Fibroblast of skin of scalp (primary cell): ENCODE measurements at regions not wholly inside any gene's neighbourhood (a gene's known extent, or its start where the extent isn't known, plus 50 kb on each side); places are given as distances from the start of the nearest gene placed in this dataset.

Experiments
- DNase-seq: peaks from one replicate; pipeline ENCODE4 v3.0.0-alpha.2; 2013

DNA sequence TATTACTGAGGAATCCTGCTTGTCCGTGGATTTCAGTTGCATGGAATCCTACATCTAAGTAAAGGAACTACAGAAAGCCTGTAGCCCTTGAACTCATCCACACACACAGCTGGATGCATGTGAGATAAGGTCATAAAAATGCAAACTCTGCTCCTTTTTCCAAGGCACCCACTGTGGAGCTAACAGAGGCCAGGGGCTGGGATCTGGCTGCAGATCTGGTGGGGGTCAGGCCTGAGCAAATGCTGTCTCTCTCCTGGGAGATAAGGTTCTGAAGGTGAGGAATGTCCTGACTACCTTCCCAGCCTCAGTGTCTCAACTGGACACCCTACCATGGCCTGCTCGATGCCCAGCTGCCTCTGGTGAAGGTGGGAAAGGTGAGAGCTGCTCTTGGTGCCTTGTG, 321.5 kb downstream of the LRFN2 start:
- DNase-seq = no peak

DNA sequence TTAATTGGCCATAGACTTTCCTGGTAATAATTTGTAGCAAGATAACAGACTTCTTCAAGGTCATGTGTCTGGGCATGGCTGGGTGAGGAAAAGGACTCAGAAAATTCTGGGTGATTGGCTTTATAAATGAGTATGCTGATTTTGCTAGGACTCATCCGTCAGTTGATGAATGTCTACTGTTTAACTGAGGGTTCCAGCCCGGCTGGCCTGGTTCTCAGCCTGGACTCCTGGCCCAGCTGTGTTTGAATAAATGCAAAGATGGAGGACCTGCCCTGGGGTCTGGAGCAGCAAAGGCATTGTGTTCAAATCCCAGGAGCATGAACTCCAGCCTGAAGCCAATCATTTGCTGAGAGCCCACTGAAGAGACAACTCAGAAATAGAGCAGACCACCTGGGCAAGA, 323.2 kb downstream of the LRFN2 start:
- no peak for DNase-seq

DNA sequence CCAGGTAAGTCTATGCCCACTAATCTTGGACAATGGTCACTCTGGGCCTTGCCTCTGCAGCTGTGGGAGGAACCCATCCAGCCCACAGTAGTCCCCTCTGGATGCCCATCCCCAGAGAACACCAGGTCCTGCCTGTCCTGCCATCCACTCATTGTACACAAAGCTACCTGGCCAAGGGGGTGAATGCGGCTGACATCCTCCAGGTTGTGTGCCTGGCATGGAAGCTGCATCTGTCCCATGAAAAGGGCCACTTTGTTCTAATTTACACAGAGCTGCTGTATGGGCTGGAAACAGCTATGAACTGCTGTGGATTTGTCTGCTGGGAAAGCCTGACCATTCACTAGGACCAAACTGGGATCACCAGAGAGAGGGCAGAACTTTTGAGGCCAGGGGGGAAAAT, 324.8 kb downstream of the LRFN2 start:
- no peak for DNase-seq

DNA sequence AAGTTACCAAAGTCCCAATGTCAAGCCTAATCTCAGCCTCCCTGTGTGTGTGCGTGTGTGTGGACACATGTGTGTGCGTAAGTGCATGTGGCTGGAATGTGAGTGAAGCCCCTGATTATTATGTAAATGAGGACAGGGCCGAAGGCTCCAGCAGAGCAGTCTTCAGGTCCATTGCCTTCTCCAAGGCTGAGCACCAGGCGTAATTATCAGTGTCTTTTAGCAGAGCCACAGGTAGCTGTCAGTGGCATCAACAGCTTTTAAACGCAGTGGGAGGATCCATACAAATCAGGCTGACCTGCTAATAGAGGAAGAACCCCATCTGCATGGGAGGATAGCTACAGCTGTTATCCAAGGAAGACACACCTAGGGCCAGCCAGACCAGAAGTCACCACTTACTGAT, 324.3 kb upstream of the MOCS1 start:
- no peak for DNase-seq

DNA sequence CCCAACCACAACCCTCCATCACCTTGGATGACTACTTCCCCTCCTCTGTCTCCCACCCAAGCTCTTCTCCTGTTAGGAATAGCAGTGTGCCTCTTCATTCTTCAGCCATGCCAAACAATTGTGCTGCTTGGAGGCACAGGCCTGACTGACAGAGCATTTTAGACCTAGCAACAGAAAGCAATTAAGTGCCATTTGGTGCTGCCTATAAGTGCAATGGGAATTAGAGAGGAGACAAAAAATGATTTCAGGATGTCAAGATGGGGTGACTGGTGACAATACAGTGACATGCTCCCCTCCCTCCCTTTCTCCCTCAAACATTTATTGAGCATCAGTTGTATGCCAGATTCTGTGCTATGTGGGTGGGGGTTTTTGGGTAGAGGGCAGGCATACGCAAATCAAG, 322.6 kb upstream of the MOCS1 start:
- DNase-seq = no peak

DNA sequence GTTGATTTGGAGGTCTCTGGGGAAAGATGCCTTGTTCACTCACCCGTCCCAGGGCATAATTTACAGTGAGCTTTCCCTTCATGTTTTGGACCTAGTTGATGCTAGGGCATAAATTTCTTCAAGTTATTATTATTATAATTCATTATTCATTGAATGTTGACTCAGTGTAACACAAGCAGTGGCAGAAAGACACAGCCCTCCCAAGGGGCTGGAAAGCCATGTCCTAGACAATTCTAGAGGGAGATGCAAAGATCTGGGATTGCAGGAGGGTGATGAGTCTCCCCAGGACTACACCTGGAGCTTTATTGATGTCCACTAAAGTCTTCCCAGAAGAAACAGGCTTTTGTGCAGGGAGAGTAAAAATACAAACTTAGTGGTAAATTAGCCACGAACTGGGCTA, 322.0 kb upstream of the MOCS1 start:
- no peak for DNase-seq

DNA sequence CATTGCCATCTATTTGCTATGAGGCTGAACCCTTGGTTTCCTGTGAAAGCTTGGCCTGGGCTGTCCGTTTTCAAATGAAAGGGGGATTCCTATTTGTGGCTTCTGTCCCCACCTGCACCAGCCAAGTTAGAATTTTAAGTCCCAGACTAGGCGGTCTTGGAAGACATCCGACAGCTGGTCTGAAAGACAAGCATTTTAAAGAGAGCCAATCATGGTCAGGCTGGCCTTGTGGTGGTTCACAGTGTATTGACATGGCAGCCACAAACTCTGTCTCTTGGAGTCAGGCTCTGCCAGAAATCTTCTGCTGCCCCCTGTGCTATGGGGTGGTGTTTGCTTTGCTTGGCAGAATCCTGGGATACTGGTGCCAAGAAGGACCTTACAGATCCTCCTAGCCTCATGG, 319.2 kb upstream of the MOCS1 start:
- no peak for DNase-seq

DNA sequence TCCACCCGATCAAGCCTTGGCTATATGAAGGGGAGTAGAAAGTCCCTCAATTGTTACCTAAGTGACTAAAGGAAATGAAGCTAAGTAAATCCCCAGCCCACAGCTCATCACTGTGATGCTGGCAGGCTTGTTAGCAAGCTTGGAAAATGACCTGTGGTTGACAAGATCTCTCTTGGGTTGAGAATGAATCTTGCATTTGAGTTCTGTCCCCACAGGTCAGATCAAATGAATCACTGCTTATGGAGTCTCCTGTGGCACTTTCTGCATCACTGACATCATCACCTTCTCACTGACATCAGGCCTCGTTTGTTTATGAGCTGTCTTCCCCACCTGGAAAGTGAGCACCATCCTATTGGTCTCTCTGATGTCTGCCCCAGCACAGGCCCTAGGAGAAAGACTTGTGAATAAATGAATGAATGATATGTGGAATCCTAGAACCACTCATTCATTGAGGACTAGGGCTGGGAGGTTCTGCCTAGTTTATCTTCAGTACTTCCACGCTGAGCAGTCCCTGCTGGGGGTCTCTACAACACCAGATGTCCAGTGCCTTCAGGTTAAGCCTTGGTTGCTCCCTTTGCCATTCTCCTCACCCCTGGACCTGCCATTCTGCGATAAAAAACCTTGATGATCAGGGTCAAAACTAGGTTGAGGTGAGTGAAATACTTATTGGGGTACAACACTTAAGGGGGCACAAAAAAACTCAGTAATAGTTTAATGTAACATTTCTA, 318.4 kb upstream of the MOCS1 start:
- no peak for DNase-seq

DNA sequence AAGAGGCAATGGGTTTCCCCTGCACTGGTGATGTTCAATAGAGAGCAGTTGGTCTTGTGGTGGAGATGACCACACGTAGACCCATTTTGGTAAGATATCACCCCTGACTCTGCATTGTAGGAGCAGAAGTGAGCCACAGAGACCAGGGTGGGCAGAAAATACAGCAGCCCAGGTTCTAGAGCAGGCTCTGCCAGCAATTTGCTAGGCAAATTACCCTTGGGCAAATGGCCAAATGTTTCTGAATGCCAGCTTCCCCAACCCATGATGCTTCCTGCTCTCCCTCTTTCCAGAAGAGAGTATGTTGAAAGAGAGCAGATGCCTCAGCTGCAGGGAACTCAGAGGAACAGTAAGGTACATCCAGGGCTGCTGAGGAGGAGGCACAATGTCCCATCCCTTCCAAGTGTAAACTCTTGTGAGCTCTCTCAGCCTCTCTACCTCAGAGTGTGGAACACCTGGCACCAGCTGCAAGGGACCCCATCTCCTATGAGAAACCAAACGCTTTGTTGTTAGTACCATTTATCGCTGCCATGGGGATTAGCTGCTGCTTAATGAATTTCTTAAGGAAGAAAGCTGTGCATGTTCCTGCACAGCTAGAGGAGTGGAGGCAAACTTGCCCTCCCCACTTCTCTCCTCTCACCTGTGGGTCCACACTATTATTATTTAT, 317.5 kb upstream of the MOCS1 start:
- DNase-seq = no peak

DNA sequence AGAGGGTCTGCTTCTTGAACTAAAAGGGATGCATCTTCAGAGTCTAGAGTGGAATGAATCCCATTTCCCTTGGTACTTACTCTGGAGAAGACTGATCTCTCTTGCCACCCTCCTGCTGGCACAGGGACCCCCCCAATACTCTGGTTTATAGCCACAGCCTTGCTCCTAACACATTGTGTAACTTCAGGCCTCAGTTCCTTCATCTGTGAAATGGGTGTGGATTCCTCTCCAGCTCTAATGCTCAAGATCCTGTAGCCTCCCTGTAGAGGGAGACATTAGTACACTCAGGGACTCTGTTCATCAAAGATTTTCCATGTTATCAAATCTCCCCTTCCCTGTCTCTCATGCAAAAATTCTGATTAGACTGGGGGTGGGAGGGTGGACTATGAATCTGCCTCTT, 315.7 kb upstream of the MOCS1 start:
- no peak for DNase-seq

DNA sequence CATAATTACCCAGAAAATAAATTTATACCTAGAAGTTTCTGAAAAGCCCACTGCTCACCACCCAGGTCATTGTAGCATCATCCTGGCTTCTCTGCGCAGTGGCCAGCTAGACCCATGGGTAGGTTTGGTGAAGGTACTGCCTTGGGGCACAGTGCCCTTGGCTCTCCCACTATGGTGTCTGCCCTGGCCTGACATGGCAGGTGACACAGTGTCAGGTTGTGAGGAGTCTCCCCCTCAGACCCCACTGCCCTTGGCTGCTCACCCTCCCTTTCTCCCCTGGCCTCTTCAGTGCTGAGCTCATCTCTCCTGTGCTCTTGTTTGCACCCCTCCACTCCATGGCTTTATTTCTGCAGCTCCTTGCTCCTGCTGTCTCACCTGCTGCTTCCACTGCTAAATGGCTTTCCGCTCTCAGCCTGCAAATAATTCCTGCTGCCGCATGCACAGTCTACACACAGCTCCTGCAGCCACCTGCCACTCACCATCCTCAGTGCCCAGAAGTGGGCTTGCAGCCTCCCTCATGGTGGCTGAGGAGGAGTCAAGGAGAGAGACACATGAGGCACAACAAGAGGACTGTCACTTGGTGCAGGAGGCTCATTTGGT, 313.4 kb upstream of the MOCS1 start:
- no peak for DNase-seq

DNA sequence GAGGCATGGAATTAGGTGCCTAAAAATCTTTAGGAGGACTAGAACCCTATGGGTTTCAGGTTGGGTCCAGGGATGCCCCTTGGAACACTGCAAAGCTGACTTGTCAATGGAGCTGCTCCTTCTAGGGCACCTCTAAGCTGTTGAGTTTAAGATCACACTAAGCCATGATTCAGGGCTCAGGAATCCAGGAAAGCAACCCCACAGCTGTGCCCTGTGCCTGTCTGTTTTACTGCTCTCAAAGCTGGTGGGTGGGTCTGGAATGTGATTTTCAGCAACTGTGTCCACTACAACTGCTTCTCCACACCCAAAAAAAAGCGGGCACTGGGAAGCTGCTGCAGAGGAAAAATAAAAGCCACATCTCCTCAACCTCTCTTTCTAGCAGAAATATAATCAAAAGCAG, 310.4 kb upstream of the MOCS1 start:
- no peak for DNase-seq

DNA sequence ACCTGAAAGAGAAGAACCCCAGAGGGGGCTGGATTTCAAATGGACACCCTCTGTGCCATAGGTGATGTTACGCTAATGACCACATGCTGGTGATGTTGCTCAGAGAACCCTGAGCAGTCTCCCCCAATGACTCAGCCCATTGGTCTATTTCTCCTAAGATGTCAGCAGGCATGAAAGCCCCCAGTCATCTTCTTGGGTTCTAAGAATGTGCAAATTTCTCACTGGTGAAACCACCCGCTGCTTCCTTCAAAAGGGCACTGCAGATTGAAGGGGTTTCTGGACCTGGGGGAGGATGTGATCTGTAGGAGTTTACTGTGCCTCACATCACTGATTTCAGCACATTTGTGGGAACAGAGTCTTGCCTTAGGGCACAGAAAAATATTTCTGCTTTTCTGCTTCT, 298.4 kb upstream of the MOCS1 start:
- no peak for DNase-seq

DNA sequence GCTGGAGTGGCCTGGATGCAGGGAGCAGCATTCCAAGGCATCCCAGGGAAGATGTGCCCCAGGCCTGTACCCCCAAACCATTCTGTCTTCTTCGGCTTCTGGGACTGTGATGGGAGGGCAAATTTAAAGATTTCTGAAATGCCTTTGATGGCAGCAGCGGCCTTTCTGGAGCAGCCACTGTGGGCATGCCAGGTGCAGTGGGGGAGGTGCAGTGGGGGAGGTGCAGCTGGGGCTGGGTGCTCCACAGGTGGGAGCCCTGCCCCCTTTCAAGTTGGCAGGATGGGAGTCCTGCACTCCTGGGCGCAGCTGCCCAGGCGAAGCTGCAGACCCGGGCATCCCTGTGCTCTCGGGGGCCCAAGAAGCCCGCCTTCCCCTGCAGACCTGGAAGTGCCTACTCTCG, 293.5 kb upstream of the MOCS1 start:
- no peak for DNase-seq

DNA sequence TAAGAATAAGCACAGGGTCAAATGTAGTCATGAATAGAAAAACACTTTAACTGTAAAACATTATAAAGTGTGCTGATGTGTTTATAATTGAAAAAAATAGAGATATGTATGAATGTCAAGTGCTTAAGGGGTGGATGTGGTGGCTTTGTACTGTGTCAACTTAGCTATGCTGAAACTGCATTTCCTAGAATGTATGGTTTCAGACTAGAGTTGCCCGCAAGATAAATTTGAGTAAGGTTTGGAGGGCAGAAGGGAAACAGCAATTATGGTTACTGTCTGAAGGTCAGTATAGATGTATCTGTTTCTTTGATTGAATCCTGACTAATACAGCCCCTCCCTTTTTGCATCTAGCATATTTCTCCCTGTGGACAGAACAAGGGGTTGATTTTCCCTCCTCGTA, 288.1 kb upstream of the MOCS1 start:
- no peak for DNase-seq

DNA sequence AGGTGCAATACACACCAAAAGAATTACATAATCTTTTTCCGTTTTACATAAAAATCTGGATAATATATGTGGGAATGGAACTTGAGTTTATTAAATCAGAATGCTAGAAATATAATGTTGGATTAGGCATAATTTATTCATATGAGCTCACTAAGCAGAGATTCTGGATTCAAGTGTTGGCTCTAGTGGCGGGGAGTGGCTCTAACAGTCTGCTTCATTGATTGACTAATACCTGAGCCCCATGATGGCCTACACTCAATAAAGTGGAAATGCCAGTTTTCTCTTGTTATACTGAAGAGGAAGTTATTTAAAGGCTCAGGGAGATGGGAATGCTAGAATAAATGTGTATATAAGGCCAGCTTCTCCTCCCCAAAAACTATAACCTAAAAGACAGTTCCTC, 285.5 kb upstream of the MOCS1 start:
- no peak for DNase-seq

DNA sequence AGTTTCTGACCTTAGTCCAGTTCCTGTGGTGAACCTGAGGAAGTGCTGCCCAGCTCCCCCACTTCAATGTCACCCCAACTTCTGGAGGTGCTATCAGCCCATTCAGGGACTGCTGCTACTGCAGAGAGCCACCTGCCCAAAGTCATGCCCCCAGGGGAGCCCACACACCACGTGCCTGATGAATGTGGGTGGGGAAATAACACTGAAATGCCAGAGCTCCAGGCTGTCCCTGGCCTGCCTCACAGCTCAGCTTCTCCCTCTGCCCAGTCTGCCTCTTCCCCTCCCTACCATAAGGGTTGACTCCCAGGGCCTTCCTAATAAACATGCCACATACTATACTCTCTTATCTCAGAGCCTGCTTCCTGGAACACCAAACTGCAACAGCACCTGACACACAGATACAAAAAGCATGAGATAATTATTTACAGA, 276.4 kb upstream of the MOCS1 start:
- DNase-seq = no peak

DNA sequence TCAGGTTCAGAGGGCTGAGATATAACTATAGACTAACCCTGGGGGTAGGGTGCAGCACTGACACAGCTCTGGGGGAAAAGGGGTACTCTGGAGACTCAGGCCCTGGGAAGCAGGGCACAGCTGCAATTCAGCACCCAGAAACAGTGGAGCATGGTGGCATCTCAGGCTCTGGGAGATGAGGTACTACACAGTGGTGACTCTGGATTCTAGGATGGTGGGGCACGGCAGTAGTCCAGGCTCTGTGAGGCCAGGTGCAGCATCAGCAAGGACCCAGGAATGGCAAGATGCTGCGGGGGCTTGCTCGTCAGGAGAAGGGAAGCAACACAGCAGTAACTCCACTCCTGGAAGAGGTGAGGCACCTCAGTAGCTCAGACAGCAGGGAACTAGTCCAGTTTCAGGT, 271.5 kb upstream of the MOCS1 start:
- DNase-seq = no peak

DNA sequence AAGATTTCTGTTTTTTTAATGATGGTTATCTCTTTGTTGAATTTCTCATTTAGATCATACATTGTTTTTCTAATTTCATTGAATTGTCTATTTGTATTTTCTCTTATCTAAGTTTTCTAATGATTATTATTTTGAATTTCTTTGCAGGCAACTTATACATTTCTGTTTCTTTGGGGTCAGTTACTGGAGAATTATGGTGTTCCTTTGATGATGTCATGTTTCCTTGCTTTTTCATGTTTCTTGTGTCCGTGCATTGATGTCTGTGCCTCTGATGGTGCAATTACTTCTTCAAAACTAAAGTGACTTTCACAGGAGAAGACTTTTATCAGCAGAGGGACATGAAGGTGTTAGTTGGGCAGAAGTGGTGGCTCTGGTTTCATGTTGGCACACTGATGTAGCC, 270.7 kb upstream of the MOCS1 start:
- no peak for DNase-seq

DNA sequence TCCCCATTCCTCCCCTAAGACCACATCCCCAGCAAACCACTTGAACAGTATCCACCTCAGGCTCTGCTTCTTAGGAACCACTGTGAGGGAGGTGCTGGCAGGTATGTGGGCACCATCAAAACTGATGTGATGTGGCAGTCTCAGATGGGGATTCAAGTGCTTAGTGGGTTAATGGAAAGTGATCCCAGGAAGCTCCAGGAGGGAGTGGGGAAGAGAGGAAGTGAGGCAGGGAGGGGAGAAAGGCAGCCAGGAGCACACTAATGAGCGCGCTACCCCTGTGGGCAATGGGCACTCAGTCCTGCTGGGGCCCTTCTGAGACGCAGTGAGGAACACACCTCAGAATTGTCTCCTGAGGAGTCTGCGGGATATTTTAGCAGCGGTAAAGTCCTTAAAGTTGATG, 263.1 kb upstream of the MOCS1 start:
- DNase-seq = no peak

DNA sequence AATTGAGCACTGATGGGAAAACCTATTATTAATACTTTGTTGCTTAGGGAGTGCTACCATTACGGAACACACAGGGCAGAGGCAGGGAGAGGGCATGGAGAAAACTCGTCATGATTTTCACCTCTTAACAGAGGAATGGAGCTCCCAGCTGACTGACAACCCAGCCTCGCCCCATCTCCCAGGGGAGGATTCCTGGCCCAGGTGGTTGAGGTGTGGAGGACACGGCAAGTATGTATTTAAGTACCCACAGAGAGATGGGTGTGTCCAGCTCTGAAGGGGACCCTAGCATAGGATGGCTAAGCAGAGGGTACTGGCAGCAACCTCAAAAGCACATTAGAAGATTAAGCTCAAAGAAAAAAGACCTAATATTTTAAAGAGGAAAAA, 261.9 kb upstream of the MOCS1 start:
- DNase-seq = no peak

DNA sequence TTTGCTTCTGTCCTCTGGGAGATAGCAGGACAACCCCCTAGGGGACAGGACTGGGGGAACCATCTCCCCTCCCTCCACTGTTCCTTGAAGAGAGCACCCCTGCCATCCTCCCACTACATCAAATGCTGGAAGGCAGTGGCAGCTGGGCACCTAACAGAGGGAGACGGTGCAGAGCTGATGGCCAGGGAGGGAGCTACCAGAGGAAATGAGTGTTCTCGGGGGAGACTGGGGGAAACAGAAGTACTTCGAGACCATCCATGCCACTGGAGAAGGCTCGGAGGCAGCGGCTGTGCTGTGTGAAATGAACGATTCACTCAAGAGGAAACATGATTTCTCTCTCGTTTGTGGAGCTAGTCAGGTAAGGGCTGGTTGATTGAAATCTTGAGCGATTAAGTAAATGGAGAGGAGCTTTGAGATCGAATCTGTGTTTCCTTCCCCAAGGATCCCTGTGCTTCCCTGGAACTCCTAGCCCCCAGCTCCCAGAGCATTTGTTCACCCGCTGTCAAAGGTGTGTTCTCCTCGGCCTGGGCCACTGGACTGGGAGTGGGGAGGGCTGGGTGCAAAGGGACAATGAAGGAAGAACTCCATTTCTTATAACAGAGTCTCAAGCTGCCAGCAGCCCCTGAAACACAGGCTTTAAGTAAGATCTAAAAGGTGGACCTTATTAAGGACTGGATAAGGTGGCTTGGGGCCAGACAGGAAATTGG, 261.3 kb upstream of the MOCS1 start:
- DNase-seq = no peak

DNA sequence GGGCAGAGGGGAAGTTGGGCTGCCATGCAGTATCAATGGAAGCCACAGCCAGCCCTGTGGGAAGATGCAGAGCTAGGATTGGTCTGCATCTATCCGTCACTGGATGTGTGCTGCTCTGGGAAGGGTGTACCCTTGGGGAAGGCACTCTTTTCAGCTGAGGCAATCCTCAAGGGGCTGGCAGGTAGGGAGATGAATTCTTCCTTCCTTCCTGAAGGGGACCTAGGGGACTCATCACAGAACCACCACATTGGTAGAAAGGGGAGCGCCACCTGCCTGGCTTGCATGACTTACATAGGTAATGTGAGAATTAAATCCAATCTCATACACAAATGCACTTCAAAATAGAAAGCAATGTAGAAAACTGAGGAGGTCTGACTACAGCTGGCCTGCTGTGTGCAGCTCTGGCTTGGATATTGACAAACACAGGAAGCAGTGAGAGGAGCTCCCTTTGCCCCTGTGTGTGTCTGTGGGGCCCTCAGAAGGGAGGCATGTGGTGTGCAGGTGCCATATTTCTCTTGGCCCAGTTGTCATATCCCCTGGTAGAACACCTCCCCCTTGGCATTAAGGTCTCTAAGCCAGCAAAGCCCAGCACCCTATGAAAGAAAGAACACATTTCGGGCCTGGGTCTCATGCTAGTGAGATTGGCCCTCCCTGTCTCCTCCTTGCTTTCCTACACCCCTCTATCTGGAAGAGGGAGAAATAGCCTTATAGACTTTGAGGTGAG, 260.3 kb upstream of the MOCS1 start:
- DNase-seq = no peak
